Muscle of back (tissue), 3 donors: ENCODE measurements at regions not wholly inside any gene's neighbourhood (a gene's known extent, or its start where the extent isn't known, plus 50 kb on each side); places are given as distances from the start of the nearest gene placed in this dataset.
"Not testable (repeated sequence)": the region's sequence is repeated elsewhere in the genome, so short reads cannot be mapped to it uniquely, and the experiment has no call there.

Source experiments
- DNase-seq, 3 donors: peaks; one replicate each; pipeline versions ENCODE4 v3.0.0 to v3.0.0-alpha.2; 2013

DNA sequence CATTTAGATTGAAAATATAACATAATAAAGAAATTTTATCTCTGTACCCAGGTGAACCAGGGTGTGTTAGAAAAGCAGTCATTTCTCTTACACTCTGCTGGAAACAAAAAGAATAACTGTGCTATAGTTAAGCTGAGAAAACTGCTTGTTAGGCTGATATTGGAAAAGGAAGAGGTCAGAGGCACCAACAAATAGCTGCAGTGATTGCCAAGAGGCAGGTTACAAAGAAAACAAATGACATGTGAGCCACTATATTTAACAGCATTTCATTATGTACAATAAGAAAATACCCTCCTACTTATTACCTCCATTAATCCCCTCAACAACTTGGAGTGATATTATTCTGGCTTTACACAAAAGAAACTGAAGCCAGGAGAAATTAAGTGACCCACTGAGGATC lies 607.9 kb upstream of the TLE4 start:
- no peak for DNase-seq

DNA sequence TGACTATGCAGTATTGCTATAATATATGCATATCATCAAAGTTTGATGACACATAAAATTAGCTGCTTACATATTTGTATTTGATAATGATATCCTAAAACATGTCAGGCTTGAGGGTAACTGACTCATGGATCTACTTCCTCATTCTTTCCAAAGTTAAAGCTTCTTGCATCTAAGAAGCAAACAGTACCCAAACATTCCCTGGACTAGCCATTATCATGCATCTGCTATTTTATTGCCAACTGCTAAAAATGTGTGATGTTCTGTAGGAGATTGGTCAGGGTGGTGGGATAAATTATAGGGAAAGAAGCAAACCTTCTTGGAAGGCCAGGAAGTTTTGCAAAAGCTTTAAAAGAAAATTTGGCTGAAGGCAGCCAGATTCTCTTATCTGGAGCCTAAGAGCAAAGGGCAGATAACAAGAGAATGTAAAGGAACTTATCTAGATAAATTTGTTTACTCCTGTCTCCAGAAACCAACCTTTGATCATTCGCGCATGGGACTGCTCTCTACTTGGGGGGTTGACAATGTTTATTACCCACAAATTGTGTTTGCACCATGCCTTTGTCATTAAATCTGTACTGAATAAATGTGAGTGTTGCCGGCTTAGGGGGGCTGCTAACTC lies 604.1 kb upstream of the TLE4 start:
- no peak for DNase-seq

DNA sequence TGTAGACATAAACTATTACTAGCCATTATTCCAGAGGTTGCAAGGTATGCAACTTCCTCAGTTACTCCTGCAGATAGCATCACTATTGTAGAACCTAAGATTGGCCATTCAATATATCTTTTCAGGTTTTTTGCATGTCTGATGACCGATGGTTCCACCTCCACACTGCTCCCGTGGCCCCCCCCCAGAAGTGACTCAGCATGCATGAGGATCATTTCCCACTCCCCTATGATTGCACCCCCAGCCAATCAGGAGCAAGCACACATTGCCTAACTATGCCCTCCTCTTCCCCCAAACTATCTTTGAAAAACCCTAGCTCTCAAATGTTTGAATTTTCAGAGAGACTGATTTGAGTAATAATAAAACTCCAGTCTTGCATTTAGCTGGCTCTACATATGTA lies 601.4 kb upstream of the TLE4 start:
- DNase-seq: no peak

DNA sequence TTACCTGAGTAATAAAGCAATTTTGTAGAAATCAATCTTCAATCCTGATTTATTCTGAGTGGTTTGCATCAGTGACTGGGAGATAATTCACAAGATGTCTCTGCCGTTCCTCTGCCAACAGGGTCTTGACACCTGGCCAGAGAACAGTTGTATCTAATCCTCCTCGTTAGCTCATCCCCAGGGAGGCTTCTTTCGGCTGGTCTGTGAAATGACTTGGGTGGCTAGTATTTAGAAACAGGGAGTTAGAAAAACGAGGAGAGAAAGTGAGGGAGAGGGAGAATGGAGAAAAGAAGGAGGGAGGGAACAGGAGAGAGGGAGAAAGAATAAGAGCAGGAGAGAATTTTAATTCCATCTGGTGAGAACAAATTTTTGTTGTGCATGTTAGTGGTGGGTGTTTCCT lies 600.2 kb upstream of the TLE4 start:
- no peak for DNase-seq

DNA sequence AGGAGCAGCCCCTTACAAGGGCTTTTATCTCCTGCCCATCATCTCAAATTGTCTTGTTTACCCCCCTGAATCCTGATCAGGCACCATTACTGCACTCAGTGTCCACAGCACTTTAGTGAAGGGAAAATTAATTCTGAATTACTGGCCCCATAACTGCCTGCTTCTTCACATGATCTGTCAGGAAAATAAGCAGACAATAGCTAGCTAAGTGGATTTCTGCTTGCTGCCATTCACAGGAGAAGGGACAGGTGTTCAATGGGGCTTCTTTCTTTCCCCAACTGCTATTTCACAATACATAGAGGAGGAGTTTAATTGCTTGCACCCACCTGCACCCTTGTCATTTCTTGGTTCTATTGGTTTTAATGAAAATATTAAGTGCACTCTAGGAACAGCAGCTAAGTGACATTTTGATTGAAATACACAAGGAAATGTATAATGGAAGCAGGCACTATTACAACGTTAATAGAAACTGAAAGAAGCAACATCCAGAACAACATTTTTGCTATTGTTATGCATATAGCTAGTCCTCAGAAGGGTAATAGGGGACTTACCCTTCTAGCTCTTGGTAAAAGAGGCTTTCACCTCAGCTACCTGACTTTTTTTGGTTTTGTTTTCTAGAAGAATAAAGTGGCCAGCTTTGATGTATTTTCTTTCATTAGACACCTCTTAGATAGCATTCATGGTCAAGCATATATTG lies 599.3 kb upstream of the TLE4 start:
- no peak for DNase-seq

DNA sequence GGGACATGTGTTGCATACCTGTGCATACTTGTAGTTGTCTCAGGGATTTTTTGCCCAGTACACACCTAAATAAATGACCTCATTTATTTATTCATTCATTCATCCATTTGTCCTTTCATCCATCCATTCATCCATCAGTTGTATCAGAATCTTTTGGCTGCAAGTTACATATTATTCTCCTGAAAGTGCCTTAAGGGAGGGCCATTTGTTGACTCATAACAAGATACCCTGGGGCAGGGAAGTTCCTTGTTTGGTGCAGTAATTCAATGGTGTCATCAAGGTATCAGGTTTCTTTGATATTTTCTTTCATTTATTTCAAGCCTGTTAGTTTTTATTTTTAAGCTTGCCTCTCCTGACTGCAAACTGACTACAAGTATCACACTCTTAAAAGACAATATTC lies 597.9 kb upstream of the TLE4 start:
- DNase-seq: peak in 1 of 3 donors; percentile 10

DNA sequence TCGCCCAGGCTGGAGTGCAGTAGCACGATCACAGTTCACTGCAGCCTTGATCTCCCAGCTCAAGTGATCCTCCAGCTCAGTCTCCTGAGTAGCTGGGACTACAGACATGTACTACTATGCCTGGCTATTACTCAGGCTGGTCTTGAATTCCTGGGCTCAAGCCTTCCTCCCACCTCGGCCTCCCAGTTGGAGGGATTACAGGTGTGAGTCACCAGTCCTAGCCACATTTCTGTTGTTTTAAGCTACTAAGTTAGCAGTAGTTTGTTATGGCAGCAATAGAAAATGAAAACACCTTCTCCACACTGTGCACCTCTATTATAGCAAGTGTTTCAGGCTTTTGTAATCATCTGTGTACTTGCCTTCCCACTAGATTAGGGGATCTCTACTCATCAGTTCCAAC lies 588.9 kb upstream of the TLE4 start:
- DNase-seq: peak in 1 of 3 donors; percentile 14

DNA sequence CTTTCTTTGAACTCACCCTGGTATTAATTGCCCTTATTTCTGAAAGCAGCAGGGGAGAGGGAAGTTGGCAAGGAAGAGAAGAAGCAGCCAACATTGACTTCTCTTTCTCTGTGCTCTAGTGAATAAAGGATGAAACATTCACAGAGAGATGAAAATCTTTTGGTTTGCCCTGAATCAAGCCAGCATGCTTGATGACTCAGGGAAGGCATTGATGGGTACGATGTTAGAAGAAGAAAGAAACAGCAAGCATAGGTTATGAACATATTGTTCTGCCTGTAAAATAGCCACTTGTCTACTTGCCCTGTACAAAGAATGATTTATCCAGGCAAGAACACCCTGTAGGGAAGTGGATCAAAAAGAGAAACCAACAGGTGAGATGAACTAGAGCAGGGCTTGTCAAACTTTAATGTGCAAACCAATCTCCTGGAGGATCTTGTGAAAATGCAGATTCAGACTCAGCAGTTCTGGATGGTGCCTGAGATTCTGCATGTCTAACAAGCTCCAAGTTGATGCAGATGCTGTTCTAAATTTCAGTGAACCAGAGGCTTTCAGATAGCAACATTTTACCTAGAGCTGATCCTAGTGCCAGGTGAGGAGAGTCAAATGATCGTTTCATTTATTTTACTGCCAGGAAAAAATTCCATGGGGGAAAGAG lies 586.6 kb upstream of the TLE4 start:
- DNase-seq: no peak

DNA sequence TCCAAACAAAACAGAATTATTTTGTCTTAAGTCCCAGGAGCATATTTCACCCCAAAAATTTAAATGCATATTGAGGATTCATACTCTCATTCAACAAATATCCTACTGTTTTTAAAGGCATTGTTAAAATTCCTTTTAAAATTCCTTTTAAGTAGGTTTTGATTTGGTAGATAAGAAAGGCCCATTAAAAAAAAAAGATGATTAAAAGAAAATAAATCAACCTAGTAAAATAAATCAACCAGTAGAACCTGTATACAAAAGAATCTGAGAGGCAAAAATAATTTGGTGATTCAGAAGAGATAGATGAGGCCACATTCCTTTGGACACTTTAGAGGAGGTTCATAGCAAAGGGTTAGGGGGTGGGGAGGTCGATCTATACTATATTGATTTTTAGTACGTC lies 585.3 kb upstream of the TLE4 start:
- peak in 1 of 3 donors; percentile 7 for DNase-seq

DNA sequence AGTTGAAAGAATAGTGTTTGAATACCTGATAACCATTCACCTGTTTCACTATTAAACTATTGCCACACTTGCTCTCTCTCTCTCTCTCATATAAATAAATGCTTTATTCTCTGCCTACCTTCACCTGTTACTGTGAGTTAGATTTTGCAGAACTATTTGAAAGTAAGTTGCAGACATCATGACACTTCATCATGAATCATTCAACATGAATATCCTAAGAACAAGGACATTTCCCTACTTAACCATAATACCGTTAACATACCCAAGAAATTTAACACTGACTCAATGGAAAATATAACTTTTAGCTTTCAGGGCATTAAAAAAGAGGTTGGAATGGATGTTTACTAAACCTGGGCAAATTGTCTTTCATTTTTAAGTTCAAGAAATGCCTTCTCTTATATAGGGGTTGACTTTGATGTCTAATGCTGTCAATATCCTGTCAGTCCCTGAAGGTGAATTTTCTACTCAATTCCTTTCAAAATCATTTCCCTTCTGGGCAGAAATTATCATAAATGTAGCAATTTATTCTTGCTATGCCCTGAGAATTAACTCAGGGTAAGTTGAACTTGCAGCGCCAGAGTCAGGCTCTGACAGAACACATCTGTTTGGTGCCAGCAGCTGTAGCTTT lies 582.6 kb upstream of the TLE4 start:
- DNase-seq: no peak

DNA sequence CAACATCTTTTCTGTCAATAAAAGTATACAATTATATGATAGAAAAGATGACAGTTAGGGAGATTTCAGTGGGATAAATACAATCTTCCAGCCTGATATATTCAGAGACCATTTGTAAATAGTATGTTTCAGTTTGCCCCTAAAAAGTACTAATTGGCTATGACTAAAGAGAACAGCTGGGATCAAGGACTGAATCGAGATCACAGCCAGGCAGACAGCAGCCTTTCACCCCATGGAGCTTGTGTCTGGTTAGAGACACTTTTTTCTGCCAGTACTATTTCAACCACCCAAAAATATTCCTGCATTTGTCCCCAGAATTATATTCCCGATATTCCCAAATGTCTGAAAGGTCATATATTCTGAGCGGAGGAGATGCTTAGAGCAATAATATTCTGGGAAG lies 577.3 kb upstream of the TLE4 start:
- DNase-seq: peak in 2 of 3 donors; percentile 1 to 7

DNA sequence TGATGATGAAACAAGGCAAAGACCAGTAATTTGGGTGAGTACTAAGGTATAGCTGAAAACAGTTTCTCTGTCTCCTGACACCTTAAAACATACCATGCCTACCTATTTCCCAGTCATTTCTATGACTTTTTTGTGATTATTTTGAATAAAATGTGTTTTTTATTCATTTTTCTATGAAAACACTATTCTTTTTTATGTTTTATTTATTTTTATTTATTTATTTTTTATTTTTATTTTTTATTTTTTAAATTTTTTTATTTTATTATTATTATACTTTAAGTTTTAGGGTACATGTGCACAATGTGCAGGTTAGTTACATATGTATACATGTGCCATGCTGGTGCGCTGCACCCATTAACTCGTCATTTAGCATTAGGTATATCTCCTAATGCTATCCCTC lies 576.8 kb upstream of the TLE4 start:
- DNase-seq: not testable (repeated sequence)

DNA sequence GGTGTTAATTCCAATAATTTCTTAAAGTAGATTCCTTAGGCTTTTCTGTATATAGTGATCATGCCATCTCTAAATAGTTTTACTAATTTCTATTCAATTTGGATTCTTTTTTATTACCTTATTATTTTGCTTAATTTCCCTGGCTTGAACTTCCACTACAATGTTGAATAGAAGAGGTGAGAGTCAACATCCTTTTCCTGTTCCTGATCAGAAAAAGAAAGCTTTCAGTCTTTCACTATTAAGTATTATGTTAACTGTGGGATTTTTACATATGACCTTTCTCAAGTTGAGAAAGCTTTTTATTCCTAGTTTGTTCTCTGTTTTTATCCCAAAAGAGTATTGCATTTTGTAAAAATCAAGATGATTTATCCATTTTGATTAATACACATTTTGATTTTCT lies 574.5 kb upstream of the TLE4 start:
- DNase-seq: no peak

DNA sequence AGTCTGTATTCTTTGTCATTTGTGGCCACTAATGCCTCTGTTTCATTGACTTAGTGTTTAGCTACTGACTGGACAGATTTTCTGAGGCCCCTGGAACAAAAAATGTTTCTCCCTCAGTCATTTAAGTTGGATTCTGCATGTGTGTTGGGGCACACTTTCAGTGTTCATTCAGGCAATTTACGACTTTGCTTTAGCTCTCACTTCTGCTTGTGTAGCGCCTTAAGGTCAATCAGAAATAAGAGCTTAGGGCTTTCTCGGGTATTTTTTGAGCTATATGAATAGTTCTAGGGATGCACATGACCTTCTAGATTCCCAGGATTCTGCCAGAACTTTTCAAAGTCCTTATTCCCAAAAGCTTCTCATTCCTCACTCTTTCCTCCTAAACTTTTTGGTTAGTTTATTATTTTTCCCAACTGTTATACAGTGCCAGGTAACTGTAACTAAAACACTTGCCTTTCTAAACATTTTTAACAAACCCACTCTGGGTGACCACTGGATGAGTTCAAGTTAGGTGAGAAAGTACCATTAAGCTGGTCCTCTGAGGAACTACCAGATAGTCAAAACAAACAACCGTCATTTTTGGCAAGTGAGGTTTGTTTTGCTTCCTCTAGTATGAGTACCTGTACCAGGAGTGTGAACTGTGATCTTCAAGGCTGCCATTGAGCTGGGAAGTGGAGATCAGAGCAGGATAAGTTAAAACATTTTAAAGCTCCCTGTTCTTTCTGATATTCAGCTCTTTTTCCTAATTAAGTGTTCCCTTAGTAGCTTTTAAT lies 571.3 kb upstream of the TLE4 start:
- no peak for DNase-seq

DNA sequence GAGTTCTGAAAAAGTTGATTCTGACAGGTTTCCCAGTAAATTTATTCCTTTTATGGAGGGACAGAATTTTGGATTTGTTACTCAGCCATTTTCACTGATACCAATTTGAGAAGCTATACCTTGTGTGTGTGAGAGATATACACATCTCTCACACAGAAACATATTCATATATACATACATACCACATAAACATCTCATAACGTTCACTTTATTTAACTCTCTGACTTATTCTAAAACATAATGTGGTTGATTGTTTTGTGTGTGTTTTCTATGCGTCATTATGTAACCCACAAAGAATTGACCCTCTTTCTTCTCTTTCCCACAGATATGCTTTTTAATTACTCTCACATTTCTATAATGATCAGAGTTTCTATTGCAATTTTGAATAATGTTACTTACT lies 570.8 kb upstream of the TLE4 start:
- no peak for DNase-seq

DNA sequence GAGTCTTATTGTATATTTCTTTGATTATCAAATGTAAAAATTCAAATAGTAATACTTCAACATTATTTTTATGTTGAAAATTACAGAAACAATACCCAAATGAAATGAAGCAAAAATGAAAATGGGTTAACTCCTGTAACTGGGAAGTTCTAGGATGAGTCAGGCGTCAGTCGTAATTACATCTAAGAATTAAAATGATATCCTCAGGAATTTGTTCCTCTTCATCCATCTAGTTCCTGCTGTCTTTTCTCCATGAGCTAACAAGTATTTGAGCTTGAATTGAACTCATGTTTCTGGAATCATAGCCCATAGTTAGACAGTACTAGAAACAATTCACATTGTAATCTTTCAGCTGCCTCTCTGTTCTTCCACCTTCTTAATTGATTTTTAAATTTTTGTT lies 568.3 kb upstream of the TLE4 start:
- DNase-seq: no peak

DNA sequence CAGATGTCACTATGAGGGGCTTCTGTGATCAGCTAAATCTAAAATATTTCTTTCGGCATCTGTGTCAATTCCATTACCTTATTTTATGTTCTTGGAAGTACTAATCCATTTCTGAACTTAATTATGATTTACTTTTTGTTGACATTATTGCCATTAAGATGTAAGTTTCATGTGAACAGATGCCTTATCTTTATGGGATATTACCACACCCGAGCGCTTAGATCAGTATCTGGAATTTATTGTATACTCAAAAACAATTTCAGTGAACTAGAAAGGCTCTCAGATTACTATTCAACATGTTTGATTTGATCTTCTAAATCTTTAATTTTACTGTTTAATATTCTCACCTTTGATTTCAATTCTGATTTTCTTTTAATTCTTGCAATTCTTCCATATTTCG lies 567.7 kb upstream of the TLE4 start:
- no peak for DNase-seq

DNA sequence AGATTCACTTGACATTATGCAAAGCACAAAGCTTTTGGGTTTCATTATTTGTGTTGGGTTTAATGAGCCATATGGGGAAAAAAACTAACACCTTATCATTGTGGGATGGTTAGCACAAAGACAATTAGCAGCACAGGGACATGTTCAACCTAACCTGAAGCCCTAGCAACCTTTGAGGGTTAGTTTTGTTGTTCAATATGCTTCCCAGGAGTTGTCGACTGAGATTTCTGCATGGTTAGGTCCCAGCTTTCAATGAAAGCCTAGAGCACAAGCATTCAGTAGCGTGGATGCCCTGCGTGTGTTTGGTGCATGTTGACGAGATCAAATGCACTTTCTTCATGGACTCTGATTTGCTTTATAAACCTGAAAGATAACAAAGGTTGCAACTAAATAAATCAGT lies 565.2 kb upstream of the TLE4 start:
- DNase-seq: no peak

DNA sequence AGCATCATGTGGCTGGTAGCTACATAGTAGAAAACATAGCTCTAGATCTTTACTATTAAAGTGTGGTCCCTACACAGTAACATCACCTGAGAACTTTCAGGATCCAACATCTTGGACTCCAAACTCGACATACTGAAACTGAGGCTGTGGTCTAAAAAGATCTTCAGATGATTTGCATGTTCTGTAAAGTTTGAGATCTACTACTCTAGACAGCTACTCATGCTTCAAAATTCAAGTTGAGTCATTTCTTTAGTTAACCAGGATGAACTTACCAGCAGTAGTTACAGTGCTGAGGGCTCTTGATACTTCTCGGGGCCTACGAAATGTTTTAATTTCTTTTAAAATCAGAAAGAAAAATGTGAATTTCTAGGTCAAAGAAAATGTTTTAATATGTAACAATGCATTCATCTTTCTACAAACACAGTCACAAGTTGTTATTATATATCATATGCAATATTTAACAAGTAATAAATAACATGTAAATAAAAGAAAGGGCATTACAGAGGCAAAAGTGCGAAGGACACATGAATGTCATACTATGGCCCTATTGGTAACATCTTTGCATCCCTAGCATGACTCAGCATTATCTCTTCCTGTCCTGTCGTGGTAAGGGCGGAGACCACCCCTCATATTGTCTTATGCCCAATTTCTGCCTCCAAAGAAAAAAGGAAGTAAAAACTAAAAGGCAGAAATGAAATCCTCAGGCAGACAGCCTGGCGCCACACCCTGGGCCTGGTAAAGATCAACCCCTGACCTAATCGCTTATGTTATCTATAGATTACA lies 563.9 kb upstream of the TLE4 start:
- no peak for DNase-seq

DNA sequence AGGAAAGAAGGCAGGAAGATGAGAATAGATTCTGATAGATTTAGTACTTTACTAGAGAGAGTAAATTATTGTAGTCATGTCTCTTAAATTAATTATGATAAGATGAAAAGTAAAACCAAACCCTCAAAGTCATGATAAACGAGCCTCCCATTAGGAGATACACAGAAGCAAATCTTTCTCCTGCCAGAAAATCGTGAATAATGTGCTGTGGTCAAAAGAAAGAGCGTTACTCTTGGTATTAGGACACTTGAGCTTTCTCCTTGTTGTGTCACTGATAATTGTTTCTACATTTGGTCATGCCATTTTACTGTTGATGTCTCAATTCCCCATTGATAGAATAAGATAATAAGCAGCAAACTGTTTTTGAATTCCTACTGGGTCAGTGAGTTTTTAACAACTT lies 562.8 kb upstream of the TLE4 start:
- no peak for DNase-seq

DNA sequence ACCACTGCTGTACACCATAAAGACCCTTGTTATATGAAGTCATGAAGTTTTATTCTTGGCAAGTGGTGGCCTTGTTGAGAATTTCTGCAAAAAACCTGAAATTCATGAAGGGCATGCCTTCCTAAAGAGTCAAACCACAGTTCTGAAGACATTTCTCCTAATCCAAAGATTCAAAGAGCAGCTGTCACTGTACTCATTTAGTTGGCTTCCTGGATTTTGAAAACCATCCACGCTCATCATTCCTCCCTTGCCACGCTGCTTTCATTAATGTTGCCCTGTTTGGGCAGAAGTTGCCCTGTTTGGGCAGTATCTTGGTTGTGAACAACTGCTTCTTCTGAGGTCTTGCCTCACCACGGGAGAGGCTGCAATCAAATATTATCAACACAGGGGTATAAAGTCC lies 560.3 kb upstream of the TLE4 start:
- DNase-seq: no peak
